ENCODE measurements at regions not wholly inside any gene's neighbourhood (a gene's known extent, or its start where the extent isn't known, plus 50 kb on each side); places are given as distances from the start of the nearest gene placed in this dataset.

GRCh38 chr11:23391031-23391430 lies 530.8 kb upstream of the CCDC179 start:
- TF ChIP-seq, protein P1, sequence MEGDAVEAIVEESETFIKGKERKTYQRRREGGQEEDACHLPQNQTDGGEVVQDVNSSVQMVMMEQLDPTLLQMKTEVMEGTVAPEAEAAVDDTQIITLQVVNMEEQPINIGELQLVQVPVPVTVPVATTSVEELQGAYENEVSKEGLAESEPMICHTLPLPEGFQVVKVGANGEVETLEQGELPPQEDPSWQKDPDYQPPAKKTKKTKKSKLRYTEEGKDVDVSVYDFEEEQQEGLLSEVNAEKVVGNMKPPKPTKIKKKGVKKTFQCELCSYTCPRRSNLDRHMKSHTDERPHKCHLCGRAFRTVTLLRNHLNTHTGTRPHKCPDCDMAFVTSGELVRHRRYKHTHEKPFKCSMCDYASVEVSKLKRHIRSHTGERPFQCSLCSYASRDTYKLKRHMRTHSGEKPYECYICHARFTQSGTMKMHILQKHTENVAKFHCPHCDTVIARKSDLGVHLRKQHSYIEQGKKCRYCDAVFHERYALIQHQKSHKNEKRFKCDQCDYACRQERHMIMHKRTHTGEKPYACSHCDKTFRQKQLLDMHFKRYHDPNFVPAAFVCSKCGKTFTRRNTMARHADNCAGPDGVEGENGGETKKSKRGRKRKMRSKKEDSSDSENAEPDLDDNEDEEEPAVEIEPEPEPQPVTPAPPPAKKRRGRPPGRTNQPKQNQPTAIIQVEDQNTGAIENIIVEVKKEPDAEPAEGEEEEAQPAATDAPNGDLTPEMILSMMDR (IDR thresholded peaks at IDR 0.05), result no peak
- TF ChIP-seq POLR2A (IDR thresholded peaks at IDR 0.05), result no peak
